SK-N-SH (cell line): ENCODE measurements at regions not wholly inside any gene's neighbourhood (a gene's known extent, or its start where the extent isn't known, plus 50 kb on each side); places are given as distances from the start of the nearest gene placed in this dataset.

Experiments used
- CTCF ChIA-PET: fragments of 300-600, 350-600 bp; formaldehyde crosslinking; extraction: SDS; loops from one replicate; lab custom pipeline; 2021; lab: Yijun Ruan, JAX
- POLR2A ChIA-PET: fragments of 350-600 bp; sonication (Branson Sonifier 250); formaldehyde crosslinking; extraction: SDS; loops from one replicate; lab custom pipeline; 2020; ENCODE audit warnings: antibody characterized with exemption, inconsistent platforms; lab: Yijun Ruan, JAX
- DNase-seq: peaks from one replicate; pipeline ENCODE4 v3.0.0; 2012
- H2AFZ ChIP-seq: fragments of 200-600 bp; sonication (generic); 2 replicates; pipeline ENCODE4 v1.8.1; 2016; ENCODE audit warnings: antibody characterized with exemption, mild to moderate bottlenecking, low read depth
- H3F3A ChIP-seq: fragments of 200-600 bp; sonication (generic); replicated peaks from 2 replicates; pipeline ENCODE3; 2016; ENCODE audit warnings: antibody characterized with exemption, mild to moderate bottlenecking; ENCODE audit not compliant: insufficient read depth
- H3K27ac ChIP-seq, 2 experiments: fragments of 200-500 bp in 1 of 2; fragments of 200-600 bp in 1 of 2; sonication (Bioruptor generic) in 1 of 2; sonication (generic), shearing (Covaris generic) in 1 of 2; 2 replicates each; pipeline versions ENCODE4 v1.5.1 to v1.6.1; 2014 to 2016; ENCODE audit warnings: low read depth in 2 of 2, inconsistent platforms in 1 of 2, low read length in 1 of 2, mild to moderate bottlenecking in 1 of 2, mixed read lengths in 1 of 2
- H3K27me3 ChIP-seq: fragments of 200-600 bp; sonication (generic), shearing (Covaris generic); 2 replicates; pipeline ENCODE4 v1.6.1; 2016; ENCODE audit warnings: mixed run types; ENCODE audit not compliant: insufficient read depth
- H3K36me3 ChIP-seq, 2 experiments: fragments of 200-500 bp in 1 of 2; fragments of 200-600 bp in 1 of 2; sonication (Bioruptor generic) in 1 of 2; sonication (generic) in 1 of 2; replicated peaks in 1 of 2; 2 replicates each; pipeline versions ENCODE3 to v1.5.1; 2014 to 2016; ENCODE audit warnings: low read length in 1 of 2, mild to moderate bottlenecking in 1 of 2; ENCODE audit not compliant: insufficient read depth in 2 of 2, control insufficient read depth in 1 of 2
- H3K4me1 ChIP-seq, 2 experiments: fragments of 200-500 bp in 1 of 2; fragments of 200-600 bp in 1 of 2; sonication (Bioruptor generic) in 1 of 2; sonication (generic), shearing (Covaris generic) in 1 of 2; 2 replicates each; pipeline versions ENCODE4 v1.5.1 to v1.6.1; 2014 to 2016; ENCODE audit warnings: low read depth in 1 of 2, low read length in 1 of 2, mixed run types in 1 of 2; ENCODE audit not compliant: insufficient read depth in 2 of 2, control insufficient read depth in 1 of 2
- H3K4me2 ChIP-seq: fragments of 200-600 bp; sonication (generic), shearing (Covaris generic); 2 replicates; pipeline ENCODE4 v1.6.1; 2017; ENCODE audit warnings: mixed run types
- H3K4me3 ChIP-seq, 2 experiments: fragments of 200-500 bp in 1 of 2; fragments of 200-600 bp in 1 of 2; sonication (Bioruptor generic) in 1 of 2; sonication (generic), shearing (Covaris generic) in 1 of 2; 2 replicates each; pipeline versions ENCODE4 v1.5.1 to v1.8.1; 2014 to 2016; ENCODE audit warnings: low read depth in 2 of 2, inconsistent platforms in 1 of 2, low read length in 1 of 2, mild to moderate bottlenecking in 1 of 2, mixed read lengths in 1 of 2, moderate library complexity in 1 of 2
- H3K79me2 ChIP-seq: fragments of 200-600 bp; sonication (generic); 2 replicates; pipeline ENCODE4 v1.8.1; 2017; ENCODE audit warnings: mild to moderate bottlenecking; ENCODE audit not compliant: insufficient read depth
- H3K9ac ChIP-seq: fragments of 200-600 bp; sonication (generic); 2 replicates; pipeline ENCODE4 v1.6.1; 2017; ENCODE audit warnings: mixed run types
- H3K9me2 ChIP-seq: fragments of 200-600 bp; sonication (generic); 2 replicates; pipeline ENCODE4 v1.6.1; 2017; ENCODE audit warnings: mixed run types
- H3K9me3 ChIP-seq: fragments of 200-600 bp; sonication (generic); 2 replicates; pipeline ENCODE4 v1.6.1; 2017; ENCODE audit warnings: mixed run types, mild to moderate bottlenecking, moderate library complexity
- H4K20me1 ChIP-seq: fragments of 200-600 bp; sonication (generic); 2 replicates; pipeline ENCODE4 v1.6.1; 2017; ENCODE audit warnings: mild to moderate bottlenecking, mixed run types; ENCODE audit not compliant: insufficient read depth
- GATA2 ChIP-seq: sonication (generic); formaldehyde crosslinking; IDR thresholded peaks from 2 replicates; pipeline ENCODE4 v1.5.0; 2020; ENCODE audit warnings: mild to moderate bottlenecking, missing genetic modification reagents
- JUND ChIP-seq: IDR thresholded peaks from 2 replicates; pipeline ENCODE4 v1.4.0; 2012
- SIN3A ChIP-seq: IDR thresholded peaks from 2 replicates; pipeline ENCODE4 v1.6.1; 2012; ENCODE audit warnings: low read depth, mild to moderate bottlenecking, low read length, moderate library complexity, borderline replicate concordance
- TAF1 ChIP-seq: IDR thresholded peaks from 2 replicates; pipeline ENCODE4 v1.6.1; 2012; ENCODE audit warnings: low read depth, mild to moderate bottlenecking, low read length, moderate library complexity, borderline replicate concordance
- TCF12 ChIP-seq: IDR thresholded peaks from 2 replicates; pipeline ENCODE4 v1.4.0; 2012
- WGBS: methylation state at CpG from one replicate; pipeline ENCODE4 v1.1.6; 2017; ENCODE audit warnings: low lambda C conversion rate; 5-methylcytosine and 5-hydroxymethylcytosine counted together
- small RNA-seq, 7 experiments: library from RNA; depleted of rRNA; stranded (forward); fragments of <200 nt; gene quantifications; one replicate each; pipeline ENCODE3, GENCODE V24; 2012

- Histone ChIP-seq H3K9ac (no peak overlapping the region), H3K4me1 (peaks cover 0 to 6% of the 10 kb centered on the region in 2 experiments; a peak in 1 of 4 replicates), H3K36me3 (no peaks in the 10 kb centered on the region), H3K79me2 (no peaks in the 10 kb centered on the region), H3K9me3 (no peaks in the 10 kb centered on the region), H3K27ac (no peak overlapping the region), H3K9me2 (no peaks in the 10 kb centered on the region), H3K4me3 (no peak overlapping the region), H3K27me3 (no peaks in the 10 kb centered on the region), H2AFZ (no peak overlapping the region), H3F3A (no peaks in the 10 kb centered on the region), H4K20me1 (no peaks in the 10 kb centered on the region), H3K4me2 (no peak overlapping the region)
- POLR2A ChIA-PET: no interaction called here
- CTCF ChIA-PET: no interaction called here
- DNase-seq: no peak
- WGBS: 75% methylated on average over 9 of the region's 9 CpGs
- TF ChIP-seq GATA2: no peak
- no peak for TF ChIP-seq JUND
- TF ChIP-seq TAF1: no peak
- no peak for TF ChIP-seq TCF12
- no peak for TF ChIP-seq SIN3A
These were observed 50.0 kb upstream of the PTER start for GRCh38 chr10:16386855-16387254.

Small RNA genes lying in the stretch of these regions (small RNA-seq; reads per million reads assigned to genes)
- gene RF00322 (0 reads per million in 7 experiments), gene RNU6-1075P (0 reads per million in 7 experiments)
